Mammary epithelial cell (primary cell): ENCODE measurements at regions not wholly inside any gene's neighbourhood (a gene's known extent, or its start where the extent isn't known, plus 50 kb on each side); places are given as distances from the start of the nearest gene placed in this dataset.

ENCODE experiments used
- EZH2 ChIP-seq: IDR thresholded peaks from 2 replicates; pipeline ENCODE4 v1.6.1; 2012; ENCODE audit warnings: low read length, inconsistent platforms, borderline replicate concordance
- TF ChIP-seq, protein P1 (sequence below), 2 donors: IDR thresholded peaks in 1 of 2; conservative IDR thresholded peaks in 1 of 2; 2 replicates each; pipeline ENCODE4 v1.5.1; 2011 to 2012; ENCODE audit warnings: inconsistent platforms in 2 of 2, low read length in 2 of 2, mild to moderate bottlenecking in 2 of 2, control low read depth in 1 of 2, low read depth in 1 of 2; ENCODE audit not compliant: insufficient read depth in 1 of 2; ENCODE audit errors: extremely low read depth in 1 of 2

DNA sequence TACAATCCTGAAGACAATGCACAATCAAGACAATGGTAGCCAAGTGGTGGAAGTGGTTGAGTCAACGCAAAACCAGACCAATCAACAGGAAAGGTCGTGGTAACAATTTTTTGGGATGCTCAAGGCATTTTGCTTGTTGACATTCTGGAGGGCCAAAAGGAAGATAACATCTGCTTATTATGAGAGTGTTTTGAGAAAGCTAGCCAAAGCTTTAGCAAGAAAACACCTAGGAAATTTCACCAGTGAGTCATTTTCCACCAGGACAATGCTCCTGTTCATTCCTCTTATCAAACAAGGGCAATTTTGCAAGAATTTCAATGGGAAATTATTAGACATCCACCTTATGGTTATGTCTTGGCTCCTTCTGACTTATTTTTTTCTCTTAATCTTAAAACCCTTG, 1932.2 kb upstream of the RAG2 start:
- TF ChIP-seq, protein P1, sequence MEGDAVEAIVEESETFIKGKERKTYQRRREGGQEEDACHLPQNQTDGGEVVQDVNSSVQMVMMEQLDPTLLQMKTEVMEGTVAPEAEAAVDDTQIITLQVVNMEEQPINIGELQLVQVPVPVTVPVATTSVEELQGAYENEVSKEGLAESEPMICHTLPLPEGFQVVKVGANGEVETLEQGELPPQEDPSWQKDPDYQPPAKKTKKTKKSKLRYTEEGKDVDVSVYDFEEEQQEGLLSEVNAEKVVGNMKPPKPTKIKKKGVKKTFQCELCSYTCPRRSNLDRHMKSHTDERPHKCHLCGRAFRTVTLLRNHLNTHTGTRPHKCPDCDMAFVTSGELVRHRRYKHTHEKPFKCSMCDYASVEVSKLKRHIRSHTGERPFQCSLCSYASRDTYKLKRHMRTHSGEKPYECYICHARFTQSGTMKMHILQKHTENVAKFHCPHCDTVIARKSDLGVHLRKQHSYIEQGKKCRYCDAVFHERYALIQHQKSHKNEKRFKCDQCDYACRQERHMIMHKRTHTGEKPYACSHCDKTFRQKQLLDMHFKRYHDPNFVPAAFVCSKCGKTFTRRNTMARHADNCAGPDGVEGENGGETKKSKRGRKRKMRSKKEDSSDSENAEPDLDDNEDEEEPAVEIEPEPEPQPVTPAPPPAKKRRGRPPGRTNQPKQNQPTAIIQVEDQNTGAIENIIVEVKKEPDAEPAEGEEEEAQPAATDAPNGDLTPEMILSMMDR (conservative IDR thresholded peaks at IDR 0.05 in 1 of 2, IDR thresholded peaks at IDR 0.05 in 1 of 2; ENCODE audit: extremely low read depth in 1 of 2, insufficient read depth in 1 of 2, low read depth in 1 of 2, low read length in 2 of 2), result no peak
- TF ChIP-seq EZH2, result no peak
